Hepatocyte (in vitro differentiated cells): ENCODE measurements at regions not wholly inside any gene's neighbourhood (a gene's known extent, or its start where the extent isn't known, plus 50 kb on each side); places are given as distances from the start of the nearest gene placed in this dataset.
"Not testable (repeated sequence)": the region's sequence is repeated elsewhere in the genome, so short reads cannot be mapped to it uniquely, and the experiment has no call there.

Source experiments
- DNase-seq: peaks from one replicate; pipeline ENCODE4 v3.0.0-alpha.2; 2016; ENCODE audit warnings: low spot score
- H2AFZ ChIP-seq: fragments of 200-600 bp; sonication (generic); 2 replicates; pipeline ENCODE4 v1.6.0; 2016; ENCODE audit warnings: antibody characterized with exemption, mild to moderate bottlenecking
- H3K27ac ChIP-seq: fragments of 200-600 bp; sonication (generic); 2 replicates; pipeline ENCODE4 v1.5.1; 2016; ENCODE audit warnings: mild to moderate bottlenecking
- H3K27me3 ChIP-seq: fragments of 200-600 bp; sonication (generic); 2 replicates; pipeline ENCODE4 v1.6.1; 2016
- H3K36me3 ChIP-seq: fragments of 200-600 bp; sonication (generic); replicated peaks from 2 replicates; pipeline ENCODE4 v1.5.1; 2016; ENCODE audit warnings: low read depth; ENCODE audit not compliant: insufficient read depth
- H3K4me1 ChIP-seq: fragments of 200-600 bp; sonication (generic); 2 replicates; pipeline ENCODE4 v1.5.1; 2016; ENCODE audit warnings: mild to moderate bottlenecking, moderate library complexity; ENCODE audit not compliant: insufficient read depth
- H3K4me2 ChIP-seq: fragments of 200-600 bp; sonication (generic); 2 replicates; pipeline ENCODE4 v1.6.0; 2016
- H3K4me3 ChIP-seq: fragments of 200-600 bp; sonication (generic); 2 replicates; pipeline ENCODE4 v1.5.1; 2016; ENCODE audit warnings: mild to moderate bottlenecking
- H3K79me2 ChIP-seq: fragments of 200-600 bp; sonication (generic); 2 replicates; pipeline ENCODE4 v1.6.0; 2017; ENCODE audit warnings: mild to moderate bottlenecking
- H3K9me2 ChIP-seq: fragments of 200-600 bp; sonication (generic); replicated peaks from 2 replicates; pipeline ENCODE4 v1.6.0; 2017; ENCODE audit warnings: mild to moderate bottlenecking; ENCODE audit not compliant: insufficient read depth
- H3K9me3 ChIP-seq: fragments of 200-600 bp; sonication (generic); 2 replicates; pipeline ENCODE4 v1.5.1; 2016; ENCODE audit warnings: low read depth, mild to moderate bottlenecking
- H4K20me1 ChIP-seq: fragments of 200-600 bp; sonication (generic); 2 replicates; pipeline ENCODE4 v1.6.0; 2016; ENCODE audit warnings: mild to moderate bottlenecking; ENCODE audit not compliant: insufficient read depth, poor library complexity, severe bottlenecking
- EZH2 ChIP-seq: fragments of 200-600 bp; sonication (generic); IDR thresholded peaks from 2 replicates; pipeline ENCODE4 v1.6.1; 2016; ENCODE audit warnings: antibody characterized with exemption, mild to moderate bottlenecking, borderline replicate concordance
- EZH2phosphoT487 ChIP-seq: fragments of 200-600 bp; sonication (generic); IDR thresholded peaks from one replicate; pipeline ENCODE4 v1.6.1; 2018; ENCODE audit warnings: antibody characterized with exemption, mild to moderate bottlenecking, low read depth, moderate library complexity; ENCODE audit not compliant: unreplicated experiment, severe bottlenecking
- WGBS: methylation state at CpG from one replicate; pipeline ENCODE4 v1.1.6; 2016; ENCODE audit warnings: low lambda C conversion rate; ENCODE audit errors: missing lambda C conversion rate; 5-methylcytosine and 5-hydroxymethylcytosine counted together
- TF ChIP-seq, protein P1 (sequence below): fragments of 200-600 bp; sonication (generic); IDR thresholded peaks from 2 replicates; pipeline ENCODE4 v1.5.1; 2016; ENCODE audit warnings: antibody characterized with exemption, mild to moderate bottlenecking; ENCODE audit not compliant: poor library complexity

DNA sequence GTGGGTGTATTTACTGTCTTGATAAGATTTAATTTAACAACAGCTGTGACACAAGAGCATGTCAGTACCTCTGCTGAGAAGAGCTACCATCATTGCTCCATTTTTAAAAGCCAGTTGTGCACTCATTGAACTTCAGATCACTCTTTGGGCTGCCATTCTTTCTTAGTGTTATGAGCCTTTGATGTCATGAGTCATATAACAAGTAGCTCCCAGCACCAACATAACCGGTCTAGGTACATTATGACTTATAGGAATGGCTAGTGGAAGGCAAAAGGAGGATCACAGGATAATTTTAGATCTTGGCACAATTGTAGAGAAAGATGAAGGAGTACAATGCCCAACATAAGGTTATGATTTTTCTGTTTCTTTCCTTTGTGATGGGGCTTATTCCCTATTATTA lies 170.8 kb upstream of the FBN2 start:
- DNase-seq = peak; percentile 5
- Histone ChIP-seq H3K4me2 (no peak overlapping the region), H4K20me1 (no peaks in the 10 kb centered on the region), H3K27ac (no peak overlapping the region), H3K36me3 (no peaks in the 10 kb centered on the region), H3K4me1 (no peaks in the 10 kb centered on the region), H3K4me3 (no peak overlapping the region), H3K9me2 (no peaks in the 10 kb centered on the region), H3K79me2 (no peaks in the 10 kb centered on the region), H3K27me3 (no peaks in the 10 kb centered on the region), H3K9me3 (no peaks in the 10 kb centered on the region), H2AFZ (no peak overlapping the region)
- TF ChIP-seq EZH2 (no peak), EZH2phosphoT487 (no peak)
- TF ChIP-seq, protein P1, sequence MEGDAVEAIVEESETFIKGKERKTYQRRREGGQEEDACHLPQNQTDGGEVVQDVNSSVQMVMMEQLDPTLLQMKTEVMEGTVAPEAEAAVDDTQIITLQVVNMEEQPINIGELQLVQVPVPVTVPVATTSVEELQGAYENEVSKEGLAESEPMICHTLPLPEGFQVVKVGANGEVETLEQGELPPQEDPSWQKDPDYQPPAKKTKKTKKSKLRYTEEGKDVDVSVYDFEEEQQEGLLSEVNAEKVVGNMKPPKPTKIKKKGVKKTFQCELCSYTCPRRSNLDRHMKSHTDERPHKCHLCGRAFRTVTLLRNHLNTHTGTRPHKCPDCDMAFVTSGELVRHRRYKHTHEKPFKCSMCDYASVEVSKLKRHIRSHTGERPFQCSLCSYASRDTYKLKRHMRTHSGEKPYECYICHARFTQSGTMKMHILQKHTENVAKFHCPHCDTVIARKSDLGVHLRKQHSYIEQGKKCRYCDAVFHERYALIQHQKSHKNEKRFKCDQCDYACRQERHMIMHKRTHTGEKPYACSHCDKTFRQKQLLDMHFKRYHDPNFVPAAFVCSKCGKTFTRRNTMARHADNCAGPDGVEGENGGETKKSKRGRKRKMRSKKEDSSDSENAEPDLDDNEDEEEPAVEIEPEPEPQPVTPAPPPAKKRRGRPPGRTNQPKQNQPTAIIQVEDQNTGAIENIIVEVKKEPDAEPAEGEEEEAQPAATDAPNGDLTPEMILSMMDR = no peak
- 76% methylated on average over 1 of the region's 1 CpG for WGBS

DNA sequence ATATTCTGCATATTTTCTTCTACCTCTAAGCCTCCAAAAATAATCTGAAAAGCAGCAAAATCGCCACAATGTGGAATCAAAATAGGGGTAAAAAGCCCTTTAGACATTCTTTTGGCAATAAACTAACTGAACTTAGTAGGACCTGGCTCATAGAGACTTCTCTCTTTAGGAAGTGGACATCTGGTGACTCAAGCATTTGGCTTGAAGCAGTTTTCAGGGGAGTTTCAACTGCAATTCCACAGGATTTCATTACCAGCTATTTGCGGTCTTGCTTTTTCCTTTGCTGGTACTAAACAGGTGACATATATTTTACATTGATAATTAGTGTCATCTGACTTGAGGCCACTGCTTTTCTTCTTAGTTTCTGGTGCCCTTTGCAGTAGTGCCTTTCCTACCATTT lies 173.2 kb upstream of the FBN2 start:
- H3K79me2 ChIP-seq = no peaks in the 10 kb centered on the region
- H3K4me3 ChIP-seq = no peak overlapping the region
- H3K27ac ChIP-seq = no peak overlapping the region
- H3K4me2 ChIP-seq = no peak overlapping the region
- TF ChIP-seq EZH2phosphoT487 (no peak), EZH2 (no peak)
- TF ChIP-seq, protein P1 = no peak
- H3K36me3 ChIP-seq = no peaks in the 10 kb centered on the region
- H2AFZ ChIP-seq = no peak overlapping the region
- no peaks in the 10 kb centered on the region for H3K4me1 ChIP-seq
- no peak for DNase-seq
- 98% methylated on average over 2 of the region's 2 CpGs for WGBS
- H4K20me1 ChIP-seq = no peaks in the 10 kb centered on the region
- no peaks in the 10 kb centered on the region for H3K9me2 ChIP-seq
- H3K9me3 ChIP-seq = no peaks in the 10 kb centered on the region
- H3K27me3 ChIP-seq = no peaks in the 10 kb centered on the region

DNA sequence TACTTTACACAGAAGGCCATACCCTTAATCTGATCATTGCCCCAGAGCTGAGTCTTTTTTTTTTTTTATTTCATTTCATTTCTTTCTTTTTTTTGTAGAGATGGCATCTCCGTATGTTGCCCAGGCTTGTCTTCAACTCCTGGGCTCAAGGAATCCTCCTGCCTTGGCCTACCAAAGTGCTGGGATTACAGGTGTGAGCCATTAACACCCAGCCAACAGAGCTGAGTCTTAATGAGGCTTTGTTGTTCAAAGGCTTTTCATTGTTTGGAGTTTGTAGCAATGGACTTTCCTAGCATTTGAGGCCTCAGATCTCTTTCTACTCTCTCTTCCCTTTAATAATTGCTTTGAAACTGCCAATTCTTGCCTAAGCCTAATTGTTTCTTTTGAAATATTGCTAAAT lies 176.5 kb upstream of the FBN2 start:
- H3K9me2 ChIP-seq = no peaks in the 10 kb centered on the region
- no peak overlapping the region for H3K4me3 ChIP-seq
- TF ChIP-seq EZH2phosphoT487 (no peak), EZH2 (no peak)
- TF ChIP-seq, protein P1 = no peak
- H2AFZ ChIP-seq = no peak overlapping the region
- H3K4me1 ChIP-seq = no peaks in the 10 kb centered on the region
- H3K9me3 ChIP-seq = no peaks in the 10 kb centered on the region
- H3K27ac ChIP-seq = no peak overlapping the region
- DNase-seq = no peak
- 83% methylated on average over 1 of the region's 1 CpG for WGBS
- H4K20me1 ChIP-seq = no peaks in the 10 kb centered on the region
- no peaks in the 10 kb centered on the region for H3K79me2 ChIP-seq
- no peaks in the 10 kb centered on the region for H3K36me3 ChIP-seq
- H3K4me2 ChIP-seq = no peak overlapping the region
- H3K27me3 ChIP-seq = no peaks in the 10 kb centered on the region

DNA sequence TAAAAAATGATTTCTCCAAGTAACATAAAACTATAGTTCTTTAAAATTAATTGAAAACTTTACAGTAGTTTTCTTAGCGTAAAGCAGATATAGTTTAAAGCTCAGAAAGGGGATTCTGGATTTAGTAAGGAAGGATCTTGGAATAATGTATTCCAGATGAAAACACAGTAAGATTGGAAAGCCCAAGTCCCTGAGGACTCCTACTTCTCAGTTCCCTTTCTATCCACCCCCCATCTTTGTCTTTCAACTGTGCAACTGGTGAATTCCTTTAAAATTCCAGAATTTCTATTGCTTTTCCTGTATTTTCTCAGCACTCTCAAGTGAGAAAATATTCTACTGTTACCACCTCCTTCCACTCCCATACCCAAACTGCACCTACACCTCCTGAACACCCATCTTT lies 184.5 kb upstream of the FBN2 start:
- H3K79me2 ChIP-seq = no peaks in the 10 kb centered on the region
- H3K9me3 ChIP-seq = no peaks in the 10 kb centered on the region
- H3K36me3 ChIP-seq = no peaks in the 10 kb centered on the region
- no peaks in the 10 kb centered on the region for H3K4me1 ChIP-seq
- TF ChIP-seq, protein P1 = no peak
- TF ChIP-seq EZH2phosphoT487 (no peak), EZH2 (no peak)
- no peak overlapping the region for H2AFZ ChIP-seq
- no peaks in the 10 kb centered on the region for H4K20me1 ChIP-seq
- no peaks in the 10 kb centered on the region for H3K9me2 ChIP-seq
- DNase-seq = no peak
- H3K27me3 ChIP-seq = no peaks in the 10 kb centered on the region
- no peak overlapping the region for H3K4me3 ChIP-seq
- WGBS = 94% methylated on average over 1 of the region's 1 CpG
- no peak overlapping the region for H3K4me2 ChIP-seq
- no peak overlapping the region for H3K27ac ChIP-seq

DNA sequence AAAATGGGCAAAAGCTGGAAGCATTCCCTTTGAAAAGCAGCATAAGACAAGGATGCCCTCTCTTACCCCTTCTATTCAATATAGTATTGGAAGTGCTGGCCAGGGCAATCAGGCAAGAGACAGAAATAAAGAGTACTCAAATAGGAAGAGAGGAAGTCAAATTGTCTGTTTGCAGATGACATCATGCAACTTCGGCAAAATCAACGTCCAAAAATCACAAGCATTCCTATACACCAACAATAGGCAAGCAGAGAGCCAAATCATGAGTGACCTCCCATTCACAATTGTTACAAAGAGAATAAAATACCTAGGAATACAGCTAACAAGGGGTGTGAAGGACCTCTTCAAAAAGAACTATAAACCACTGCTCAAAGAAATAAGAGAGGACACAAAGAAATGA lies 192.0 kb upstream of the FBN2 start:
- DNase-seq, H3K36me3 ChIP-seq, H3K9me2 ChIP-seq, H3K4me2 ChIP-seq, H4K20me1 ChIP-seq, H3K27ac ChIP-seq, H3K4me3 ChIP-seq, H3K27me3 ChIP-seq, H2AFZ ChIP-seq, H3K9me3 ChIP-seq, H3K4me1 ChIP-seq, H3K79me2 ChIP-seq: not testable (repeated sequence)
- 88% methylated on average over 2 of the region's 2 CpGs for WGBS

DNA sequence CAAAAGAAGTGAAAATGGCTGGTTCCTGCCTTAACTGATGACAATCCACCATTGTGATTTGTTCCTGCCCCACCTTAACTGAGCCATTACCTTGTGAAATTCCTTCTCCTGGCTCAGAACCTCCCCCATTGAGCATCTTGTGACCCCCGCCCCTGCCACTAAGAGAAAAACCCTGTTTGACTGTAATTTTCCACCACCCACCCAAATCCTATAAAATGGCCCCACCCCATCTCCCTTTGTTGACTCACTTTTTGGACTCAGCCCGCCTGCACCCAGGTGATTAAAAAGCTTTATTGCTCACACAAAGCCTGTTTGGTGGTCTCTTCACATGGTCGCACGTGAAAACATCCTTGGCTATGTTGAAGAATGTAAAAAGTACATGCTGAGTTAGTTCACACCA lies 197.6 kb upstream of the FBN2 start:
- H3K27ac ChIP-seq = peak overlapping the region; percentile 81
- not testable (repeated sequence) for H3K4me3 ChIP-seq, H4K20me1 ChIP-seq, H3K27me3 ChIP-seq, H3K36me3 ChIP-seq, H3K9me2 ChIP-seq, H3K4me1 ChIP-seq, H2AFZ ChIP-seq, H3K9me3 ChIP-seq, H3K4me2 ChIP-seq, H3K79me2 ChIP-seq
- WGBS = 87% methylated on average over 3 of the region's 4 CpGs
- peak; percentile 9 for DNase-seq
